Activated T-cell treated with anti-CD3 and anti-CD28 coated beads, Interleukin-2, amount 50 U/mL, for 72 hours (primary cell): ENCODE measurements at regions not wholly inside any gene's neighbourhood (a gene's known extent, or its start where the extent isn't known, plus 50 kb on each side); places are given as distances from the start of the nearest gene placed in this dataset.

ENCODE experiments used
- ATAC-seq, 2 donors: fragments of 150-1000 bp; cut with Tn5 transposase; replicated peaks in 1 of 2; 2 replicates each; pipeline ENCODE4 v1.10.0; 2021; ENCODE audit warnings: moderate library complexity in 2 of 2, mild to moderate bottlenecking in 1 of 2
- DNase-seq, 2 donors: peaks; one replicate each; pipeline ENCODE4 v3.0.0; 2021 to 2022; ENCODE audit warnings: mixed read lengths in 1 of 2
- H3K27ac Mint-ChIP-seq: one replicate; pipeline ENCODE4 v1.8.0; 2022; ENCODE audit warnings: mild to moderate bottlenecking, moderate library complexity, mixed read lengths
- H3K27me3 Mint-ChIP-seq: one replicate; pipeline ENCODE4 v1.8.0; 2022; ENCODE audit warnings: low read depth, mixed read lengths
- H3K36me3 Mint-ChIP-seq, 2 donors: one replicate each; pipeline ENCODE4 v1.8.0; 2022; ENCODE audit warnings: mixed read lengths in 2 of 2, mild to moderate bottlenecking in 1 of 2; ENCODE audit not compliant: insufficient read depth in 2 of 2
- H3K4me1 Mint-ChIP-seq: one replicate; pipeline ENCODE4 v1.8.0; 2022; ENCODE audit warnings: low read depth, mixed read lengths
- H3K4me3 Mint-ChIP-seq, 2 donors: one replicate each; pipeline ENCODE4 v1.8.0; 2022; ENCODE audit warnings: mild to moderate bottlenecking in 2 of 2, mixed read lengths in 2 of 2, moderate library complexity in 2 of 2
- H3K9me3 Mint-ChIP-seq, 2 donors: one replicate each; pipeline ENCODE4 v1.8.0; 2022; ENCODE audit warnings: mixed read lengths in 2 of 2

DNA sequence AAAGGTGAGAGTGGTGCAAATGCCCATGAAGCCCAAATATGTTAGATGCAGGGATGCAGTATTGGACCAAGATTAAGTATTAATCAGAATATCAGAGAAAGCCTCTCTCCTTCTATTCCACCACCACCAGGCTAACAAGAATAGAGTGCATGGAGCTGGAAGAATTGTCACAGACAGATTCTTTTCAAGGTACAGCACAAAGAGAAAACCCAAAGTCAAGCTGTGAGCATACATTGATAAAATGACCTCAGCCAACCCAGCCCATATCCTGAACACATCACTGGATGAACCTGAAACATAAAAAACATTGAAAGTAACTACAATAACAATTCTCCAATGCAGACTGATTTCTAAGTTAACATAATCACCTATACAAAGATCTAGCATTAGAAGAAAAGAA lies 445.7 kb upstream of the NETO1 start:
- Mint-ChIP-seq H3K4me1 (no peaks in the 10 kb centered on the region), H3K36me3 (peaks cover 0 to 3% of the 10 kb centered on the region in 2 donors), H3K27me3 (no peaks in the 10 kb centered on the region), H3K4me3 (no peak overlapping the region), H3K9me3 (peaks cover 0 to 7% of the 10 kb centered on the region in 2 donors), H3K27ac (no peak overlapping the region)
- DNase-seq (no peak), ATAC-seq (no peak)

DNA sequence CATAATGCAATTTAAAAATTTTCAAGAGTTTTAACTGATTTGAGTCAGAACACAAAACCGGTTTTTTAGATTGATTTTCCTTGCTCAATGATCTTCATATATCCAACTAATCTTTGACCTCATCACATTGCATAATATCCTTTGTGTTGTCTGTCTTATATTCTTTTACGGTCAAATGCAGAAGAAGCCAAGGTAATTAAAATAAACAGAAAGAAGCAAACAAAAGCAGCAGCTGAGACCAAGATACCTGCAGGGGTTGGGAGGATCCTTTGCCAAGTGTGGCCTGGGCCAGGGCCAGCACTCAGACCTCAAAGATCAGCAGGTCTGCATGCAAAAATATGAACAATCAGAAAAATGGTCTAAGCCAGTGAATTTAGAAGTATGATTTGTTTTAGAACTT lies 428.9 kb upstream of the NETO1 start:
- Mint-ChIP-seq H3K9me3 (peaks cover 5 to 9% of the 10 kb centered on the region in 2 donors), H3K4me3 (no peak overlapping the region), H3K36me3 (peaks cover 0 to 1% of the 10 kb centered on the region in 2 donors), H3K27ac (no peak overlapping the region), H3K27me3 (no peaks in the 10 kb centered on the region), H3K4me1 (no peaks in the 10 kb centered on the region)
- ATAC-seq (no peak), DNase-seq (no peak)

DNA sequence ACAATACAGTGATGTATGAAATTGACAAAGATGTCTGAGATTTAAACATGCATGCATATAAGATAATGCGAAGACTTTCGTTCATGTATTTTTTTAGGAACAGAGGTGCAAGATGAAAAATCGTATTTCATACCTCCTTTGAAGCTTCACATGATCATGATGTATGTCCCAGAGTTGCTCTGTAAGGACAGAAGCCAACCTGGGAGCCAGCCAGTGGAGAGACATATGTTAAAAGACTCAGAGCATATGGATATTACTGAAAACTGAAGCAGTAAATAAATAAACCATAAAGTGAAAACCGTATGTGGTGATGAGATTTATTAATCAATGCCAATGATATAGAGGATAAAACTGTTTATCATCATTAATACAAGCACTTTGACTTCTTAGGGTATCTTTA lies 424.4 kb upstream of the NETO1 start:
- Mint-ChIP-seq H3K27ac (no peak overlapping the region), H3K4me1 (no peaks in the 10 kb centered on the region), H3K36me3 (peaks cover 0 to 1% of the 10 kb centered on the region in 2 donors), H3K4me3 (no peak overlapping the region), H3K9me3 (peaks cover 5 to 9% of the 10 kb centered on the region in 2 donors), H3K27me3 (no peaks in the 10 kb centered on the region)
- DNase-seq (no peak), ATAC-seq (no peak)

DNA sequence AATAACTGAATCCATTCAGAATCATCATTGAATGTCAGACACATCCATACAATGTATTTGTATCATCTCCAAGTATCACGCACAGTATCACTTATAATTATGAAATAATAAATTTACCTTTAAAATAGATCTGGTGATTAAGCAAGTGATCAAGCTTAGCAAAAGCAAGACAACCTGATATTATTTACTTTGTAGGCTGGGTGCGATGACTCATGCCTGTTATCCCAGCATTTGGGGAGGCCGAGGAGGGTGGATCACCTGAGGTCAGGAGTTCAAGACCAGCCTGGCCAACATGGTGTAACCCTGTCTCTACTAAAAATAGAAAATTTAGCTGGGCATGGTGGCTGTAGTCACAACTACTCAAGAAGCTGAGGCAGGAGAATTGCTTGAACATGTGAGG lies 421.0 kb upstream of the NETO1 start:
- Mint-ChIP-seq H3K9me3 (peaks cover 2 to 5% of the 10 kb centered on the region in 2 donors), H3K36me3 (no peaks in the 10 kb centered on the region), H3K27ac (no peak overlapping the region), H3K4me1 (no peaks in the 10 kb centered on the region), H3K27me3 (no peaks in the 10 kb centered on the region), H3K4me3 (no peak overlapping the region)
- no peak for DNase-seq
- no peak for ATAC-seq

DNA sequence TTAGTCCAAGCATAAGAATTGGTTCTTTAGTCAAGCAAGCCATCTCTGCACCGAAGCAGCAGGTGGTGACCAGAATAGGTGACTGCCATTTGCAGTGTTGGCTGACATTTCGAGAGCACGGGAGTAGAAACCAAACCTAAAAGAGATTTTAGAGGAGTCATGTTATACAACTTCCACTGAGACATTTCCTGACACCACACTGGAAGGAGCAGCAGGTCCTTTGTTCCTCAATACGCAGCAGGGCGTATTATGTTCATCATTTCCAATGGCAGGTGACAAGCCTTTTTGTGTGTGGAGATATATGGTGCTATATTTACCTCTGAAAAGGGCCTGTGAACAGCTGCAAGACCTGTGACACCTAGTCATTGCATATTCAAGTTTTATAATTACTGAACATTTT lies 418.8 kb upstream of the NETO1 start:
- ATAC-seq = no peak
- no peak for DNase-seq
- no peaks in the 10 kb centered on the region for H3K4me1 Mint-ChIP-seq
- H3K36me3 Mint-ChIP-seq = no peaks in the 10 kb centered on the region
- H3K9me3 Mint-ChIP-seq = peaks cover 4 to 7% of the 10 kb centered on the region in 2 donors
- no peak overlapping the region for H3K27ac Mint-ChIP-seq
- no peaks in the 10 kb centered on the region for H3K27me3 Mint-ChIP-seq
- no peak overlapping the region for H3K4me3 Mint-ChIP-seq

DNA sequence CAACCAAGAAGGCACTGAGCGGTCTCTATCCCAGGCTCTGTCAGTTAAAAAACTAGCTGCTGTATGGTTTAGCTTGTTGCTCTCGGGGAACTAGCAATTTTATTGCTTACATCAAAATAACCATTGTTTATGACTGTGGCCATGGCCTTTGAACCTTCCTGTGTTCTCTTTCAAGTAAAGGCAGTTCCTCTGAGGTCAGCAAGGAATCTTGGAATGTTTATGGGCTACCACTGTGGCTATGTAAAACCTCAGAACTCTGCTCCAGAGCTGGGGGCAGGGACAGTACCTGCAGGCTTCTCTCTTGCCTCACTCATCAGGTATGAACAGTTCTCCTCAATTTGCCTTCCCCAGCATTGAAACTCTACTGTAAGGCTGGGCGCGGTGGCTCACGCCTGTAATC lies 416.0 kb upstream of the NETO1 start:
- H3K4me1 Mint-ChIP-seq = no peaks in the 10 kb centered on the region
- ATAC-seq = no peak
- H3K36me3 Mint-ChIP-seq = no peaks in the 10 kb centered on the region
- no peak for DNase-seq
- H3K27me3 Mint-ChIP-seq = no peaks in the 10 kb centered on the region
- H3K4me3 Mint-ChIP-seq = no peak overlapping the region
- H3K9me3 Mint-ChIP-seq = peaks cover 1 to 7% of the 10 kb centered on the region in 2 donors
- no peak overlapping the region for H3K27ac Mint-ChIP-seq

DNA sequence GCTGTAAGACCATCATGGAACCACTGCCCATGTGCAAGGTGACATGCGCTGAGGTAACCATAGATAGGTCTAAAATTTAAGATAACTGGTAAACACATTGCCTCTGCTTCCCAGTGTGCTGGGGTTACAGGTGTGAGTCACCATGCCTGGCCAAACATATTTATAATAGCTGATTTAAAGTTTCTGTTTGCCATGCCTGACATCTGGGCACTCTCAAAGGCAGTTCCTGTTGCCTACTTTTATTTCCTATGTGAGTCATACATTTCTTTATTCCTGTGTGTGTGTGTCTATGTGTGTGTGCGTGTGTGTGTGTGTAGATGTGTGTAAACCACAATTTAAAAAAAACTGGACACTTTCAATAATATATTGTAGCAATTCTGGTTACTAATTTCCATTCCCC lies 415.2 kb upstream of the NETO1 start:
- Mint-ChIP-seq H3K36me3 (no peaks in the 10 kb centered on the region), H3K9me3 (peaks cover 3 to 7% of the 10 kb centered on the region in 2 donors), H3K4me1 (no peaks in the 10 kb centered on the region), H3K27ac (no peak overlapping the region), H3K27me3 (no peaks in the 10 kb centered on the region), H3K4me3 (no peak overlapping the region)
- ATAC-seq (no peak), DNase-seq (no peak)

DNA sequence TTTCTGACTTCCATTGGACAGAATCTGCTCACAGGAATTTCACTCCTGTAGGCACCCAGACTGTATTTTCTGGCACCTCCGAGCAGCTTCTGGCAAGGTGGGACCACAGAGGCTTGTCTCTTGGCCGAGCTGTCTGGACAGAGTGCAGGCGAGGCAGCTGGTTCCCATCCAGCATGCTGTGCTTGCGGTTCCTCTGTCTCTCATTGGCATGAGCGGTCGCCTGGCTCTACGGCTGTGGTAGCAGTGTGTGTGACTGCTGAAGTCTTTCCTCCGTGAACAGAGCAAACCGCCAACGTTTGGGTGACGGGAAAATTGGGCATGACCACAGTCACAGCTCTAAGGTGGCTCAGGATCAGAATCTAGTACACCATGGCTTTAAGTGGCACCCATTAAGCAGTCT lies 411.7 kb upstream of the NETO1 start:
- Mint-ChIP-seq H3K27me3 (no peaks in the 10 kb centered on the region), H3K4me1 (no peaks in the 10 kb centered on the region), H3K9me3 (peaks cover 4 to 5% of the 10 kb centered on the region in 2 donors), H3K4me3 (no peak overlapping the region), H3K36me3 (no peaks in the 10 kb centered on the region), H3K27ac (no peak overlapping the region)
- DNase-seq (no peak), ATAC-seq (no peak)

DNA sequence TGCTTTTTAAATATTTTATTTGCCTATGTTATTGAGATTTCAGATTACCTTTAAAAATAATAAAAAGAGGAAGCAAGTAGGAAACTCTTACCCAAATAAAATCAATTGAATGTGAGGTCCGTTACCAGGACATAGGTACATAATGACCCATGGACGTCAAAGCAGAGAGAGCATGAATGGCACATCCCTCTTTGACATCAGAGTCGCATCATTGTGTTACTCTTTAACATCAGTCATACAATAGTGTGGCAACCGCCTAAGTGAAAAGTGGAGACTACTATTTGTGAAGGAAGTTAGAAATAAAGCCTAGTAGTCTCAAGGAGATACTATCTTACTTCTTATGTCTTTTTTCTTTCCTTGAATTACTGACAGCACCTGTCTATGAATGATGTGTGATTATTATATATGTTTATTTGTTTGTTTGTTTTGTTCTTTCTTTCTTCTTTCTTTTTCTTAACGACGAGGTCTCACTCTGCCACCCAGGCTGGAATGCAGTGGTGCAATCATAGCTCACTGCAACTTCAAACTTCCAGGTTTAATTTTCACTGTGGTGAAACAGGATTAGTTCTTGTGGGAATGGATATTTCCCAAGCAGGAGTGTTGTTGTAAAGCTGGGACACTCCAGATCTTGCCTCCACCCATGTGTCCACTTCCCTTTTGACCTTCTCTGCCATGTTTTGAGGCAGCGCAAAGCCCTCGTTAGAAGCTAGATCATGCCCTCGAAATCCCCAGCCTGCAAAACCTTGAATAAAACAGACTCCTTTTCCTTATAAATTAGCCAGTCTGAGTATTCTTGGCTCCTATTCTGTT lies 407.2 kb upstream of the NETO1 start:
- Mint-ChIP-seq H3K27ac (no peak overlapping the region), H3K9me3 (peaks cover 0 to 6% of the 10 kb centered on the region in 2 donors)

DNA sequence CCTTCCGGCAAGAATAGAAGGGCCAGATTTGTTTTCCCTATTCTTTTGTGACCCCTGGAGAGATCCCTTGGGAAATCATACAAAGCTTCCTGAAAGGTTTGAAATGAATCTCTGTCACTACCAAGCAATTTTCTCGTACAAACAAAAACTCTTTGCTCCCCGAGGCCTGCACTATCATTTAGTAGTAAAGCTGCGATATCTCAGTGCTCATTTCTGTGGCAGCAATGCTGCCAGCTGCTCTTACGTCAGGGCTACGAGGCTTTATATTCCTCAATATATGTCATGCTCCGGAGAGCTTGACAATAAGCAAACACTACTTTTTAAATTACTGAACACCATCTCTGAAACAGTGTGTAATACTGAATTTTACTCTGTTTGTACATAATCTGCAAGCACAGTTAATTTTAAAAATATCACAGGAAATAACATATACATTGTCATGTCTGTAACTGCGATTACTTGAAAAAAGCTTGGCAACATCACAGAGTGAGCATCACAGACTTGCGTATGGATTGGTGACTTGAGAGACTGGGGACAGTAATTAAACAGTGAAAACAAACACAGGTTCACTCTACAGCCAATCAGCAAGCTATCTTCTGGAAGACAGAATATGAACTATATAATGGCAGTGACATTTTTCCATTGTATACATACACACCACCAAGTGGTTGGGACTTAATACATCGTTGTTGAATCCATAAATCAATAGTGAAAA lies 403.3 kb upstream of the NETO1 start:
- peaks cover 0 to 3% of the 10 kb centered on the region in 2 donors for H3K9me3 Mint-ChIP-seq
- no peak for DNase-seq
- no peak overlapping the region for H3K27ac Mint-ChIP-seq

More for the DNA sequence above, 407.2 kb upstream of the NETO1 start:
- ATAC-seq = no peak
- Mint-ChIP-seq H3K4me1 (no peaks in the 10 kb centered on the region), H3K27me3 (no peaks in the 10 kb centered on the region), H3K36me3 (no peaks in the 10 kb centered on the region), H3K4me3 (no peak overlapping the region)
- DNase-seq = no peak

DNA sequence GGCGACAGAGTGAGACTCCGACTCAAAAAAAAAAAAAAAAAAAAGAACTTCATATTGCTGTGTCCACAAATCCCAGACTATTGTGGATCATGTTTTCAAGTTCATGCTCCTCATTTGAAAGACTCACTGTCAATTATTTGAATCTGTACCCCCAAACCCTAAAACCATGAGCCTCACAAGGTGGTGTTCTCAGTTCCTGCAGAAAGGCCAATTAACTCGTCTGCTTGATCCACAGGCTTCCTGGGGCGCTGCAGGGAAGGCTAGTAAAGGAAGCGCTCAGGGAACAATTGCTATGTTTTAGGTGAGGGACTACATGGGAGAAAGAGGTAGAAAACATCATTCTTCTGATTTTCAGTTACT lies 396.8 kb upstream of the NETO1 start:
- Mint-ChIP-seq H3K27ac (no peak overlapping the region), H3K27me3 (no peaks in the 10 kb centered on the region), H3K4me3 (no peak overlapping the region), H3K4me1 (no peaks in the 10 kb centered on the region), H3K9me3 (peaks cover 2% of the 10 kb centered on the region in 2 donors), H3K36me3 (no peaks in the 10 kb centered on the region)
- no peak for ATAC-seq
- DNase-seq = no peak

More for the DNA sequence above, 403.3 kb upstream of the NETO1 start:
- Mint-ChIP-seq H3K36me3 (no peaks in the 10 kb centered on the region), H3K27me3 (no peaks in the 10 kb centered on the region), H3K4me3 (no peak overlapping the region), H3K4me1 (no peaks in the 10 kb centered on the region)
- ATAC-seq = no peak

DNA sequence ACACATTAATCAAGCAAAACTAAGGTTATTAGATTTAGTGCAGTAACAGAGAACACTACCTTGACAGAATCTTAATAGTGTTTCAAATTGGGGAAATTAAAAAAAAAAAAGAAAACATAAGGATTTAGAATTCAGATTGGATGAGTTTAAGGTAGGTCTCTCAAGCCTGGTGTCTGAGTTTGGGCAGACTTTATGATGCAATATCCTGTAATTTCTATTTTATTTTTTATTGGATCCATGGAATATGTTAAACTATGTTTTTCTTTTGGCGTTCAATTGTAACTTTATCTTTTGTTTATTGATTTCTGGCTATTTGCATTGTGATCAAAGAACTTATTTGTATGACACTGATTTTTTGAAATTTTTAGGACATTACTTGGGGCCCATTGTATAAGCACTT lies 394.1 kb upstream of the NETO1 start:
- Mint-ChIP-seq H3K27me3 (no peaks in the 10 kb centered on the region), H3K36me3 (no peaks in the 10 kb centered on the region), H3K27ac (no peak overlapping the region), H3K4me1 (no peaks in the 10 kb centered on the region), H3K9me3 (peaks cover 2 to 3% of the 10 kb centered on the region in 2 donors), H3K4me3 (no peak overlapping the region)
- no peak for ATAC-seq
- no peak for DNase-seq

DNA sequence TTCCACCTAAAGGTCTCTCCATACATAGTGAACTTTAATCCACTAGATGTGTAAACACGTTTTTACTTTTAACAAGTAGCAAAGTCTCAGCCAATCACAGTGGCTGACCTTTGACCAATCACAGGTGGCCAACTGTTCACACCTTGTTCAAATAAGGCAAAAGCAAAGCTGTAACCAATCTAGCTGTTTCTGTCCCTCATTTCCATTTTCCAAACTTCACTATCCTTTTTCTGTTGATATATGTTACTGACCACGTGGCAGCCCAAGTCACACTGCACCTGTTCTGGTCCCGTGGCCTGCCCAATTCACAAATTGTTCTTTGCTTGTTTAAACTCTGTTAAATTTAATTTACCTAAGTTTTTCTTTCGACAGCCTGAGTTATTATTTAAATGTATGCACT lies 393.5 kb upstream of the NETO1 start:
- ATAC-seq = no peak
- peaks cover 2 to 3% of the 10 kb centered on the region in 2 donors for H3K9me3 Mint-ChIP-seq
- H3K4me3 Mint-ChIP-seq = no peak overlapping the region
- H3K36me3 Mint-ChIP-seq = no peaks in the 10 kb centered on the region
- DNase-seq = no peak
- no peaks in the 10 kb centered on the region for H3K4me1 Mint-ChIP-seq
- H3K27me3 Mint-ChIP-seq = no peaks in the 10 kb centered on the region
- no peak overlapping the region for H3K27ac Mint-ChIP-seq
